ENCODE measurements at regions not wholly inside any gene's neighbourhood (a gene's known extent, or its start where the extent isn't known, plus 50 kb on each side); places are given as distances from the start of the nearest gene placed in this dataset.

- no peak for DNase-seq (ENCODE audit: low read depth)
- TF ChIP-seq CTCF (conservative IDR thresholded peaks at IDR 0.05; ENCODE audit: low read depth, low read length), result no peak
- no peak overlapping the region for H3K4me3 ChIP-seq (ENCODE audit: low read depth, low read length)
These were observed 638.8 kb downstream of the ACTR3B start for GRCh38 chr7:153398370-153398769.

- no peak for DNase-seq (ENCODE audit: low read depth)
- no peak for TF ChIP-seq CTCF (conservative IDR thresholded peaks at IDR 0.05; ENCODE audit: low read depth, low read length)
- no peak overlapping the region for H3K4me3 ChIP-seq (ENCODE audit: low read depth, low read length)
These were observed 639.4 kb downstream of the ACTR3B start for GRCh38 chr7:153398789-153399553.

GRCh38 chr7:153399554-153399940 lies 640.0 kb downstream of the ACTR3B start:
- H3K4me3 ChIP-seq (ENCODE audit: low read depth, low read length), result no peak overlapping the region
- TF ChIP-seq CTCF (conservative IDR thresholded peaks at IDR 0.05; ENCODE audit: low read depth, low read length), result no peak
- no peak for DNase-seq (ENCODE audit: low read depth)

- H3K4me3 ChIP-seq (ENCODE audit: low read depth, low read length), result no peak overlapping the region
- no peak for TF ChIP-seq CTCF (conservative IDR thresholded peaks at IDR 0.05; ENCODE audit: low read depth, low read length)
- no peak for DNase-seq (ENCODE audit: low read depth)
These were observed 641.4 kb downstream of the ACTR3B start for GRCh38 chr7:153400735-153401593.

- DNase-seq (ENCODE audit: low read depth), result no peak
- no peak for TF ChIP-seq CTCF (conservative IDR thresholded peaks at IDR 0.05; ENCODE audit: low read depth, low read length)
- no peak overlapping the region for H3K4me3 ChIP-seq (ENCODE audit: low read depth, low read length)
These were observed 642.5 kb downstream of the ACTR3B start for GRCh38 chr7:153401795-153402720.

GRCh38 chr7:153402721-153403541 lies 643.4 kb downstream of the ACTR3B start:
- no peak for DNase-seq (ENCODE audit: low read depth)
- TF ChIP-seq CTCF (conservative IDR thresholded peaks at IDR 0.05; ENCODE audit: low read depth, low read length), result no peak
- no peak overlapping the region for H3K4me3 ChIP-seq (ENCODE audit: low read depth, low read length)
